Kidney epithelial cell (primary cell): ENCODE measurements at regions not wholly inside any gene's neighbourhood (a gene's known extent, or its start where the extent isn't known, plus 50 kb on each side); places are given as distances from the start of the nearest gene placed in this dataset.
A peak's percentile ranks its signal among the peaks of the same experiment; 100 is the strongest.

Experiments
- DNase-seq: peaks from one replicate; pipeline ENCODE4 v3.0.0-alpha.2; 2010; ENCODE audit warnings: low read depth
- H3K27me3 ChIP-seq: 2 replicates; pipeline ENCODE4 v1.6.0; 2011; ENCODE audit warnings: low read length; ENCODE audit not compliant: control insufficient read depth, insufficient read depth
- H3K36me3 ChIP-seq: 2 replicates; pipeline ENCODE4 v1.5.1; 2011; ENCODE audit warnings: low read length; ENCODE audit not compliant: control insufficient read depth, insufficient read depth
- H3K4me3 ChIP-seq: 2 replicates; pipeline ENCODE4 v1.5.1; 2011; ENCODE audit warnings: low read depth, mild to moderate bottlenecking, control low read depth, low read length
- TF ChIP-seq, protein P1 (sequence below): IDR thresholded peaks from 2 replicates; pipeline ENCODE4 v1.5.1; 2011; ENCODE audit warnings: mild to moderate bottlenecking, moderate library complexity, low read length, control low read depth, inconsistent platforms; ENCODE audit not compliant: insufficient read depth, poor library complexity, severe bottlenecking

DNA sequence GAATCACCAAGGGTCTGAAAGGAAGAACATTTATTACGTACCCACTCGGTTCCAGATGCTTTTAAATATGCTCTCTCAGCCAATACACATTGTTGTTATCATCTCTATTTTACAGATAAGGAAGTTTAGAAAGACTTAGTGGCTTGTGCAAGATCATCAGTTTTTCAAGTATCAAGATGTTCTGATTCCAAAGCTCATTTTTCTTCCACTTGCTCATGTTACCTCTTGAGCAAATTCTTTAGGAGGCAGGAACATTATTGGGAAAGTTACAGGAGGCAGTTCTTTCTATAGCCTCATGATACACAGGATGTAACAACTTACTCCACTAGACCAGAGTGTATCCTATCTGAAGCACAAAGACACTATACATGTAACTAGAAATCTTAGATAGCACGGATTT, 65.0 kb upstream of the MMADHC start:
- Histone ChIP-seq H3K4me3 (no peak overlapping the region), H3K36me3 (no peaks in the 10 kb centered on the region), H3K27me3 (no peaks in the 10 kb centered on the region)
- TF ChIP-seq, protein P1, sequence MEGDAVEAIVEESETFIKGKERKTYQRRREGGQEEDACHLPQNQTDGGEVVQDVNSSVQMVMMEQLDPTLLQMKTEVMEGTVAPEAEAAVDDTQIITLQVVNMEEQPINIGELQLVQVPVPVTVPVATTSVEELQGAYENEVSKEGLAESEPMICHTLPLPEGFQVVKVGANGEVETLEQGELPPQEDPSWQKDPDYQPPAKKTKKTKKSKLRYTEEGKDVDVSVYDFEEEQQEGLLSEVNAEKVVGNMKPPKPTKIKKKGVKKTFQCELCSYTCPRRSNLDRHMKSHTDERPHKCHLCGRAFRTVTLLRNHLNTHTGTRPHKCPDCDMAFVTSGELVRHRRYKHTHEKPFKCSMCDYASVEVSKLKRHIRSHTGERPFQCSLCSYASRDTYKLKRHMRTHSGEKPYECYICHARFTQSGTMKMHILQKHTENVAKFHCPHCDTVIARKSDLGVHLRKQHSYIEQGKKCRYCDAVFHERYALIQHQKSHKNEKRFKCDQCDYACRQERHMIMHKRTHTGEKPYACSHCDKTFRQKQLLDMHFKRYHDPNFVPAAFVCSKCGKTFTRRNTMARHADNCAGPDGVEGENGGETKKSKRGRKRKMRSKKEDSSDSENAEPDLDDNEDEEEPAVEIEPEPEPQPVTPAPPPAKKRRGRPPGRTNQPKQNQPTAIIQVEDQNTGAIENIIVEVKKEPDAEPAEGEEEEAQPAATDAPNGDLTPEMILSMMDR: no peak
- DNase-seq: no peak

DNA sequence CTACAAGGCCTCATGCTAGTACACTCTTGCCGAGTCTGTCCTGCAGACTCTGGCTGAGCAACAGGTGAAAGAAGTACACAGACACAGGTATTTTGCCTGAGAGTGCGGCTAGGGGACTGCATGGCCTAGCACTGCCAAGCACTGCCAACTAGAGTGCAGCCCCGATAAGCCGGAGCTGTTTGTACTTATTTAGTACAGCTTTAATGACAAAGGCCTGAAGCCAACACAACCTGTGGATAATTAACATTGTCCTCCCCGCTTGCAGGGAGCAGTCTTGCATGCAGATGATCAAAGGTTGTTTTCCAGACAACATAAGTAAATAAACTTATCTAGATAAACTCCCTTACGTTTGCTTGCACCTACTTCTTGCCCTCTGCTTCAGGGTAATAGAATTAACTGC, 63.7 kb upstream of the MMADHC start:
- H3K36me3 ChIP-seq: no peaks in the 10 kb centered on the region
- no peaks in the 10 kb centered on the region for H3K27me3 ChIP-seq
- H3K4me3 ChIP-seq: no peak overlapping the region
- no peak for DNase-seq
- TF ChIP-seq, protein P1: no peak

DNA sequence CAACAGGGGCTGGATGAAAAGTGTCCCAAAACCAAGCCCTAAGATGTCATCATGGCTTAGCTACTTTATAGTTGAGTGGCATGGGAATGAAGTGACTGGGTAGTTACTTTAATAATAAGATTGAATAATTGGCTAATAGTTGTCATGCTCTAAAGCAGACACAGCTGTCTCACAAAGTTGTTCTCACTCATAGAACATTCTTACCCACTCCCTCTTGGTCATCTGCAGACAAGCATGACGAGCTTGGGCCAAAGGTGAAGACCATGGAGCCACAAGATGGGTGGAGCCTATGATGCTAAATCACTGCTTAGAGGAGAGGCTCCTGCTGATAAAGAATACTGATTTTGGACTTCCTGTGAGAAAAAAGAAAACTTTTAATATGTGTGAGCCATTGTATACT, 62.4 kb upstream of the MMADHC start:
- DNase-seq: peak; percentile 72
- H3K27me3 ChIP-seq: no peaks in the 10 kb centered on the region
- no peak overlapping the region for H3K4me3 ChIP-seq
- no peaks in the 10 kb centered on the region for H3K36me3 ChIP-seq
- TF ChIP-seq, protein P1: no peak

DNA sequence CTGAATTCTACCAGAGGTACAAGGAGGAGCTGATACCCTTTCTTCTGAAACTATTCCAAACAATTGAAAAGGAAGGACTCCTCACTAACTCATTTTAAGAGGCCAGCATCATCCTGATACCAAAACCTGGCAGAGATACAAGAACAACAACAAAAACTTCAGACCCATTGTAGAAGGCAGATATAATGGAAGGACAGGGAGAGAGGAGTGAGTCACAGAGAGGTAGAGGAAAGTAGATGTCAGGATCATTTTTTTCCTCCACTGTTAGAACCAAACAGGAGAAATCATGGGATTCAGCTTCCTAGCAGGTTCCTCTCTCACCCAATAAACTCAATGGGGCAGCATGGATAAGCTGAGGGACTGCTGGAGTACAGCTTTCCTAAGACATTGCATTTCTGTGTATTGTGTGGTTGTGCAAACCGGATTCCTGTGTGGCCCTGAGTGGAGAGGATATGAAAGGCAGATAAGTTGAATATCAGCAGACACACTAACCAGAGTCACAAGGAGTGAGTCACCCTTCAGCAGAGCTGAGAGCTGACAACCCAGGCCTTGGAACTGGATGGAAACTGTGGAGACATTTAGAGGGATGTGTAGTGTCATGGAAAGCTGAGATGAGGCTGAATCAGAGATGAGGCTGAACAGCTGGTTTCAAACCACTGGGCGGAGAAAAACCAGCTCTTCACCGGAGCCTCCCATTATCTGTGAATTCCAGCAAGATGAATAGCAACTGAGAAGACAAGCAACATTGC, 60.9 kb upstream of the MMADHC start:
- Histone ChIP-seq H3K4me3 (no peak overlapping the region), H3K27me3 (no peaks in the 10 kb centered on the region), H3K36me3 (no peaks in the 10 kb centered on the region)
- DNase-seq: peak; percentile 84
- TF ChIP-seq, protein P1: no peak

DNA sequence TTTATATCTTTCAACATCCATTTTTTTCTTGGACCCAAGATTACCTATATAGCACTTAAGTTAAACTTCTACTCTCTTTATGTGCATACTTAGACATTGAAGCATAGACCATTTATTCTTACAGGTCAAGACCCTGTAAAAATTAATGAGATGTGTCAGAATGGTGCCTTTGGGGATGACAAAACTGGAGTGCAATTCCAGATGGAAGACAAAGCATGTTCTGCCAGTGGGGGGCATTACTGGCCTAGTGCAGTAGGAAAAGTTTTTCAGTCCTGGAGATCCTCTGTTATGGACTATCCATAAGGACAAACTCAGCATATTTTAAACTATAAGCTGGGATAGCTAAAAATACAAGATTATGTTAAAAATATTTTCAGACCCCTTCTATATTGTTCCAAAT, 57.8 kb upstream of the MMADHC start:
- TF ChIP-seq, protein P1: peak; percentile 57
- Histone ChIP-seq H3K27me3 (no peaks in the 10 kb centered on the region), H3K36me3 (no peaks in the 10 kb centered on the region), H3K4me3 (no peak overlapping the region)
- DNase-seq: peak; percentile 53
